ENCODE measurements at regions not wholly inside any gene's neighbourhood (a gene's known extent, or its start where the extent isn't known, plus 50 kb on each side); places are given as distances from the start of the nearest gene placed in this dataset.

DNA sequence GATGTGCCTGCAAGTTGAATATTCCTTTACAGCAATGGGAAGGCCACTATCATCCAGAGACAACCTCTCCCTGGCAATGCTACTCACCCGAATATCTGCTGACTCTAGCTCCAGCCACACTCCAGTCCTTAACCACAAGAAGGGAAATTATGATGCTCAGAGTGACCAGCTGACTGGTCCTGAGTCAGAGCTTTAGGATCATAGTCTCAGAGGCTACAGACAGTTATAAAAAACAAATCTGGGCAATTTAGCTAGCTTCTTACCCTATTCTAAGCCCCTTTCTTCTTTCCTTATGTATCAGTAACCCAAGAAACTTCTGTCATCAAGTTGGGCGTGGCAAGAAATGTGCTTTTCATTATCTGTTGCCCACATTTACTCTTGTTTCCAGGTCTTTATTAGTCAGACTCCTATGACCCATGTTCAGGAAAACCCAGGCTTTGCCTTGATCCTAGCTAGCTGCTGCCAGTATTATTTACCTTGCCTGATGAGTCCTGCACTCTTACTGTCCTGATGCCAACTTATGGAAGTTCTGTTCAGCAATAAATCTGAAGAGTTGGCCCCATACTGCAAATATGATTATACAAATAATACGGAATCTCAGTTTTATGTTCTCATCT is 207.0 kb downstream of the TTLL7 start:
- Histone ChIP-seq H3K9me3 (no peaks in the 10 kb centered on the region), H3K4me3 (no peak overlapping the region), H3K36me3 (no peaks in the 10 kb centered on the region), H3K4me1 (no peaks in the 10 kb centered on the region), H3K27ac (no peak overlapping the region), H3K27me3 (no peaks in the 10 kb centered on the region)
- DNase-seq, result no peak
- ATAC-seq, result no peak
- no peak for TF ChIP-seq CTCF (IDR thresholded peaks at IDR 0.05)
- 94% methylated on average over 3 of the region's 3 CpGs for WGBS, 2 donors
- intact Hi-C loops (cut with DNase I), result no loop called here

DNA sequence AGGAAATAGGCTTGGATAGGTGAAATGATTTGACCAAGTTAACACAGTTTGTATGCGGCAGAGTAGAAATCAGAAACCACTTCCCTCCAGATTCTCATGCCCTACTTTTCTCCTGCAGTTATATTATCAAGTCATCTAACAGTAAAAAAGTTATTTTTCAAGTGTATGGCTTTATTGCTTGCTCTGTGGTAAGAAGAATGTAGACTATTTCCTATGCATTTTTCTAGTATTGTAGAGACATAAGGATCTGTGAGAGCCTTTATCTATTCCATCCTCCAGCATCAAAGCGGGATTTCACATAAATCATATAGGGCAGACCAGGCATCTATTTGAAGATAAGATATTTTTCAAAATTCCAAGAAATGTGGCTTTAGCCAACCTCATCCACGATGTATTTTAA is 208.5 kb downstream of the TTLL7 start:
- Histone ChIP-seq H3K27me3 (no peaks in the 10 kb centered on the region), H3K4me3 (no peak overlapping the region), H3K27ac (no peak overlapping the region), H3K36me3 (no peaks in the 10 kb centered on the region), H3K4me1 (no peaks in the 10 kb centered on the region), H3K9me3 (no peaks in the 10 kb centered on the region)
- intact Hi-C loops (cut with DNase I), result no loop called here
- WGBS, 2 donors, result 94 to 97% methylated on average over 3 of the region's 3 CpGs
- no peak for DNase-seq
- no peak for TF ChIP-seq CTCF (IDR thresholded peaks at IDR 0.05)
- no peak for ATAC-seq

DNA sequence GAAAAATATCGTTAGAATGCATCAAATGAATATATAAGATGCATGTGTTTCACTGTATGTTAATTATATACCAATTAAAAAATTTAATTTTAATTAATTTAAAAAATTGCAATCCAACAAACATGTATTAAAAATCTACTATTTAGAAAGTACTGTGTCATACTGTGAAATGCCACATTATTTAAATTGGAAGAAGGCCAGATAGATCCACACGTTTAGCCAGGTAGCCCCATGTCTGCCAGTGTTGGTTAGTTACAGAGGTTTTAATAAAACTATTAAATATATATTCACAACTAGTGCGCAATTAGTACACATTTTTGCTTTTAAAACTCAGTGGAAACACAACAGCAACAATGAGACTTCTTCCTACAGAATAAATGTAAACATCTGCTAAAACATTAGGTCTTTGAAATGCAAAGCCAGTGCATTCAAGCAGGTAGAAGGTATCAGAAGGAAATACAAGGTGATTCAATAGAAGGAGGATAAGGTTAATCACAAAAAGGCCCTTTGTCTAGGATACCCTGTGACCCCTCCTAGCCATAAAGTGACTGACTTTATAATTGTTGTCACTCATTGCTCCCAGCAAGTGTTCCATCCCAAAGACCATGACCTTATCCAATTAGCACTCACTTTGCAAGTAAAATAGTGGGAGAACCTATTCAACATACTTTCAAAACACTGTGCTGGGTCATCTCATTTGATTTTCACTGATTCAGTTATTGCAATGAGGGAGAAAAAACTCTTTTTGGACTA is 211.5 kb downstream of the TTLL7 start:
- DNase-seq (no peak), ATAC-seq (no peak)
- intact Hi-C loops (cut with DNase I), result no loop called here
- no peak for TF ChIP-seq CTCF (IDR thresholded peaks at IDR 0.05)
- WGBS, 2 donors, result 85 to 89% methylated on average over 3 of the region's 3 CpGs
- H3K4me3 ChIP-seq, result no peak overlapping the region
- H3K9me3 ChIP-seq, result peaks cover 0 to 17% (median 0%) of the 10 kb centered on the region in 11 donors
- H3K36me3 ChIP-seq, result no peaks in the 10 kb centered on the region
- H3K27me3 ChIP-seq, result no peaks in the 10 kb centered on the region
- no peaks in the 10 kb centered on the region for H3K4me1 ChIP-seq
- no peak overlapping the region for H3K27ac ChIP-seq

DNA sequence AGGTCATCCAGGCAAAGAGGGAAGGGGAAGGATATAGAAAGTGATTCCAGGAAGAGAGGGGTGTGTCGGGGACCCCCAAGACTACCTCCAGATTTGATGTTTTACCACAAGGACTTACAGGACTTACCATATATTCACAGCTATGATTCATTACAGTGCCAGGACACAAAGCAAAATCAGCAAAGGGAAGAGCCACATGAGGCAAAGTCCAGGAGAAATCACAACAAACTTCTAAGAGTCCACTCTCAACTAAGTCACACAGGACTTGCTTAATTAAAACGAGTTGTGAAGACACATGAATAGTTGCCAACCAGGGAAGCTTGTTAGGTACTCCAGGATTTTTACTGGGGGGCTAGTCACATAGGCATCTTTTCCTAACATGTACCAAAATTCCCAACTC is 217.3 kb downstream of the TTLL7 start:
- TF ChIP-seq CTCF (IDR thresholded peaks at IDR 0.05), result no peak
- H3K27ac ChIP-seq, result no peak overlapping the region
- no peaks in the 10 kb centered on the region for H3K27me3 ChIP-seq
- no peak for ATAC-seq
- peaks cover 0 to 17% (median 0%) of the 10 kb centered on the region in 11 donors for H3K9me3 ChIP-seq
- H3K4me1 ChIP-seq, result no peaks in the 10 kb centered on the region
- DNase-seq, result no peak
- 86 to 97% methylated on average over 2 of the region's 2 CpGs for WGBS, 2 donors
- intact Hi-C loops (cut with DNase I), result no loop called here
- H3K36me3 ChIP-seq, result no peaks in the 10 kb centered on the region
- no peak overlapping the region for H3K4me3 ChIP-seq
